Type B pancreatic cell (in vitro differentiated cells): ENCODE measurements at regions not wholly inside any gene's neighbourhood (a gene's known extent, or its start where the extent isn't known, plus 50 kb on each side); places are given as distances from the start of the nearest gene placed in this dataset.

Experiments
- DNase-seq: peaks from one replicate; pipeline ENCODE4 v3.0.0; 2021; ENCODE audit warnings: mixed read lengths; ENCODE audit not compliant: unreplicated experiment; ENCODE audit errors: extremely low spot score
- H3K27ac Mint-ChIP-seq: 2 replicates; pipeline ENCODE4 v1.8.0; 2021; ENCODE audit warnings: mild to moderate bottlenecking, mixed read lengths
- H3K27me3 Mint-ChIP-seq: 2 replicates; pipeline ENCODE4 v1.8.0; 2021; ENCODE audit warnings: mixed read lengths
- H3K36me3 Mint-ChIP-seq: 2 replicates; pipeline ENCODE4 v1.8.0; 2021; ENCODE audit warnings: mixed read lengths
- H3K4me1 Mint-ChIP-seq: one replicate; pipeline ENCODE4 v1.8.0; 2021; ENCODE audit warnings: mixed read lengths; ENCODE audit not compliant: unreplicated experiment
- H3K4me3 Mint-ChIP-seq: 2 replicates; pipeline ENCODE4 v1.8.0; 2021; ENCODE audit warnings: mild to moderate bottlenecking, mixed read lengths
- H3K9me3 Mint-ChIP-seq: 2 replicates; pipeline ENCODE4 v1.8.0; 2021; ENCODE audit warnings: mixed read lengths
- TF ChIP-seq, protein P1 (sequence below): fragments of 200-600 bp; sonication (generic); conservative IDR thresholded peaks from 2 replicates; pipeline ENCODE4 v1.5.0; 2021; ENCODE audit warnings: antibody characterized with exemption, mild to moderate bottlenecking

DNA sequence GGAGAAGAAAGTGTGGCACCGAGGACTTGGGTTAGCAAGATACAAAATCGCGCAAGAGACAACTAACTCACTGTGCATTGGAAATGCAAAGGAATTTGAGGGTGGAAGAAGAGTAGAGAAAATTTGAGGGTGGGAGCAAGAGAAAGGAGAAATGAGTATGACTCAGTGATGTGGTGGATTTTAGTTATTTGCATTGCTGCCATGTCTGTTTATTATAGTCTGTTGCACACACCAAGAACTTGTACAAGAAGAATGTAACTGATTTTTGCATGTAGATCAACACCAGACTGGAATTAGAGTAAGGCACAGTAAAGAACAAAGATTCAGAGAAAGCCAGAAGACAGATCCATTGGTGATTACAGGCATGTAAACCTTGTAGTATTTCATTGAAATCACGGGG lies 71.6 kb upstream of the SMIM36 start:
- no peak for DNase-seq
- no peak overlapping the region for H3K27ac Mint-ChIP-seq
- H3K9me3 Mint-ChIP-seq, result no peaks in the 10 kb centered on the region

DNA sequence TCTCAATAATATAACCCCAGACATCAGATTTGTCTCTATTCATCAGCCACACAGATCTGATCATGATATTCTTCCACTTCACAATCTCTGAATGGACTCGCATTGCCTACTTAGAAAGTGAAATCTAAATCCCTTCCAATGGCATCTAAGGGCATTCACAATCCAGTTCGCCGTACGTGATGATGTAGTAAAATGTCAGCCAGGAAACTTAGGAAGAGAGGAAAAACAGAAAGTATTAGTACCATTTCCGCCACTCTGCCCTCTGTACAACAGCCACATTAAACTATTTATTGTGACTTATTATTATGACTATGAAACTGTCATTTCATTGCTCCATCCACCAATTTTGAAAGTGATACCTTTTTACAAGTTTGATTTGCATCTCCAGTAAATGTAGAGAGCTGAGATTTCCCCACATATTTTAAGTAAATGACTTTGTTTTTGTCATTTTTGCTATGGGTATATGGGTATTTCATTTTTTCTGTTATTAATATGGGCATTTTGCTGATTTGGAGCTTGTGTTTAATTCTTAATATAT lies 69.4 kb upstream of the SMIM36 start:
- no peaks in the 10 kb centered on the region for H3K27me3 Mint-ChIP-seq
- H3K9me3 Mint-ChIP-seq, result no peaks in the 10 kb centered on the region
- no peaks in the 10 kb centered on the region for H3K36me3 Mint-ChIP-seq
- no peak overlapping the region for H3K4me3 Mint-ChIP-seq
- no peak for DNase-seq
- H3K27ac Mint-ChIP-seq, result no peak overlapping the region
- H3K4me1 Mint-ChIP-seq, result peaks cover 6% of the 10 kb centered on the region
- TF ChIP-seq, protein P1, sequence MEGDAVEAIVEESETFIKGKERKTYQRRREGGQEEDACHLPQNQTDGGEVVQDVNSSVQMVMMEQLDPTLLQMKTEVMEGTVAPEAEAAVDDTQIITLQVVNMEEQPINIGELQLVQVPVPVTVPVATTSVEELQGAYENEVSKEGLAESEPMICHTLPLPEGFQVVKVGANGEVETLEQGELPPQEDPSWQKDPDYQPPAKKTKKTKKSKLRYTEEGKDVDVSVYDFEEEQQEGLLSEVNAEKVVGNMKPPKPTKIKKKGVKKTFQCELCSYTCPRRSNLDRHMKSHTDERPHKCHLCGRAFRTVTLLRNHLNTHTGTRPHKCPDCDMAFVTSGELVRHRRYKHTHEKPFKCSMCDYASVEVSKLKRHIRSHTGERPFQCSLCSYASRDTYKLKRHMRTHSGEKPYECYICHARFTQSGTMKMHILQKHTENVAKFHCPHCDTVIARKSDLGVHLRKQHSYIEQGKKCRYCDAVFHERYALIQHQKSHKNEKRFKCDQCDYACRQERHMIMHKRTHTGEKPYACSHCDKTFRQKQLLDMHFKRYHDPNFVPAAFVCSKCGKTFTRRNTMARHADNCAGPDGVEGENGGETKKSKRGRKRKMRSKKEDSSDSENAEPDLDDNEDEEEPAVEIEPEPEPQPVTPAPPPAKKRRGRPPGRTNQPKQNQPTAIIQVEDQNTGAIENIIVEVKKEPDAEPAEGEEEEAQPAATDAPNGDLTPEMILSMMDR, result no peak

More for the DNA sequence above, 71.6 kb upstream of the SMIM36 start:
- H3K27me3 Mint-ChIP-seq, result no peaks in the 10 kb centered on the region
- H3K4me1 Mint-ChIP-seq, result peaks cover 19% of the 10 kb centered on the region
- H3K4me3 Mint-ChIP-seq, result no peak overlapping the region
- no peaks in the 10 kb centered on the region for H3K36me3 Mint-ChIP-seq
- TF ChIP-seq, protein P1, result no peak

DNA sequence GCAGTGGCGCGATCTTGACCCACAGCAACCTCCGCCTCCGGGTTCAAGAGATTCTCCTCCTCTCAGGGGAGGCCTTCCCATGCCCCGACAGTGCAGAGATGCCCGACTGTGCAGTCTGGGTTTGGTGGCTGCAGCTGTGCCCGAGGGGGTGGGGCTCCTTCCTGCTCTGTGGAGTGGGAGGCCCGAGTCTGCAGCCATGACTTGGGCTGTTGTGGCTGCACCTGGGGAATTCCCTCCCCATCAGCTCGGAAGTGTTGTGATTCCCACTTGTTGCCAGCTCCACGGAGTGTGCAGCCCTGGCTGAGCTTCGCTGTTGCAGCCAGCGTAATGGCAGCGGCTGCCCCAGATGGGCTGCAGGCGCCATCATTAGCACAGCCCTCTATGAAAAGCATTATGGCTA lies 66.4 kb upstream of the SMIM36 start:
- Mint-ChIP-seq H3K27ac (no peak overlapping the region), H3K9me3 (no peaks in the 10 kb centered on the region), H3K36me3 (no peaks in the 10 kb centered on the region), H3K27me3 (no peaks in the 10 kb centered on the region), H3K4me1 (peaks cover 1% of the 10 kb centered on the region), H3K4me3 (no peak overlapping the region)
- DNase-seq, result no peak
- TF ChIP-seq, protein P1, result no peak

DNA sequence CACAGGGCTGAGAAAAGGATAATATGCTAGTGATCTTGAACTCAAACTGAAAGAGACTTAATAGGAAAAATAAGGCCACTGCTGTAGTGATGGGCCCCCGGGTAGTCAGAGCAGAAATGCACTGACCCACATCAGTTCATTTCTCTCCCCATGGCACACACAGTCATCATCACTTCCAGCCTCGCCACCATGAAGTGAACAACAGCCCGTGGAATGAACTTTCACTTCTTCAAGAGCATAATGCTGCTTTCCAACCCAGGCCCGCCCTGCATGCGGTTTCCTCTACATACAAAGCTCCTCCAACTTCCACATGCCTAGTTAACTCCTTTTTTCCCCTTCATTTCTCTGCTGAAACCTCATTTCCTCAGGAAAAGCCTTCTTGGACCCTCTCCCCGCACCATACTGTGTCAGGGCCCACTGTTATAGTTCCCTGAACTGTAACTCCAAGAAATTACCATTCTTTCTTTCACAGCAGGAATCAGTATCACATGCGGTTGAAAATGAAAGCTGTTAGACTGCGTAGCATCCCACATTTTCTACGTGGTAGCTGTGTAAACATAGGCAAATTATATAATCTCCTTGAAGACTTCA lies 65.8 kb upstream of the SMIM36 start:
- no peaks in the 10 kb centered on the region for H3K36me3 Mint-ChIP-seq
- no peak overlapping the region for H3K4me3 Mint-ChIP-seq
- H3K27ac Mint-ChIP-seq, result no peak overlapping the region
- H3K4me1 Mint-ChIP-seq, result no peaks in the 10 kb centered on the region
- no peaks in the 10 kb centered on the region for H3K27me3 Mint-ChIP-seq
- H3K9me3 Mint-ChIP-seq, result no peaks in the 10 kb centered on the region
- TF ChIP-seq, protein P1, result no peak
- no peak for DNase-seq

DNA sequence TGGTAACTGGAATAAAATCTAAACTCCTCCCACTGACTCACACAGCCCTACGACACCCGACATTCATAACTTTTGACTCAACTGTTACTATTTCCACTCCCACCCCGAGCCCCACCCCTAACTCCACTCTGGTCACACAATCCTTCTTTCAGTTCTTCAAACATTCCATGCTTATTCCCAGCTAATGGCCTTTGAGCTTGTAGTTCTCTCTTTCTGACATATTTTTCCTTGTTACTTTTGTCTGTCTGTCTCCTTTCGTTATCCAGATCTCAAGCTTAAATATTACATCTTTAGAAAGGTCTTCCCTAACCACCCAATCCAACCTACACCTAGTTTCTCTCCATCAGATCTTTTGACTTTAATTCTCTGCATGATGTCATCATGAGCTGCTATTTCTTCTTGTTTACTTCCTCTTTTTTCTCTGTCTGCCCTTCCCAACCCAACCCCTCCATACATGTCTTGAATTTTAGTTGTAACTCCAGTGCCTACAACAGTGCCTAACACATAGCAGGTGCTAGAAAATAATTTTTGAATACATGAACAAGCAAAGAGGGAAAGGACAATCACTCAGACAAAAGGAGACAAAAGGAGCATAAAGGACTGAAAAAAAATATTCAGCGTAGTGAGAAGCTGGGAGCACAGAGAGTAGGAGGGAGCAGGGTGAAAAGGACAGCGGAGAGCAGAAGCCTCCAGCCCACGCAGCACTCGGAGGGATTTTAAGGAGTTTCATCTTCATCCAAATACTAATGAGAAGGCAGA lies 65.2 kb upstream of the SMIM36 start:
- TF ChIP-seq, protein P1, result no peak
- DNase-seq, result no peak
- no peaks in the 10 kb centered on the region for H3K9me3 Mint-ChIP-seq

More for the DNA sequence above, 65.2 kb upstream of the SMIM36 start:
- no peaks in the 10 kb centered on the region for H3K36me3 Mint-ChIP-seq
- H3K4me1 Mint-ChIP-seq, result no peaks in the 10 kb centered on the region
- H3K27me3 Mint-ChIP-seq, result no peaks in the 10 kb centered on the region
- no peak overlapping the region for H3K4me3 Mint-ChIP-seq
- no peak overlapping the region for H3K27ac Mint-ChIP-seq
